ENCODE measurements at regions not wholly inside any gene's neighbourhood (a gene's known extent, or its start where the extent isn't known, plus 50 kb on each side); places are given as distances from the start of the nearest gene placed in this dataset.

GRCh38 chr1:168422203-168422847 lies 121.5 kb downstream of the XCL2 start:
- Histone ChIP-seq H3K27ac (ENCODE audit: low read length) (no peak overlapping the region), H3K36me3 (ENCODE audit: control insufficient read depth in 2 of 2, insufficient read depth in 2 of 2, low read length in 2 of 2) (no peaks in the 10 kb centered on the region), H3K9me3 (ENCODE audit: control insufficient read depth in 2 of 2, low read length in 2 of 2) (no peaks in the 10 kb centered on the region)

DNA sequence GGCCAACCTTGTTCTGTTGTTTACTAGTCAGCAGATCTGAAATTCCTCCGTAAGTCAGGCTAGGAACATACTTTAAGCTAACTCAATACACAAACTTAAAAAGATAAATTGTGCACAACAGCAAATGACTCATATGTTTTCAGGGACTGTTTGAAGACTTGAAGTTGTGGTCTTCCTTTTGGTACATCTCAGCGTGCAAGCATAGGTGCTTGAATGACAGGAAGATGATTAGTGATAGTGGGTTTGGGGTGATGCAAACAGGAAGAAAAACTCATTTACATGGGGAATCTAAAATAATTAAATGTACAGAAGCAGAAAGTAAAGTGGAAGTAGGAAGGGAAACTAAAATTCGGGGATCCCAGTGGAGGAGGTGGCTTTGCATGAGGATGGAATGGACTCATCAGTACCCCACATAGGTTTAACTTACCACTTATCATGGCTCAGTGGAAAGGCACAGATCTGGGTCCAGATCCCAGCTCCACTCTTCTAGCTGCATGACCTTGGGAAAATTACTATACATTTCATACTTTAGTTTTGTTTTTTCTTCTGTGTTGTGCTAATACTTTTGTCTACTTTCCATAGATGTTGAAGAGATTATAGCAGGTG lies 122.3 kb downstream of the XCL2 start:
- Histone ChIP-seq H3K4me3 (ENCODE audit: low read length in 2 of 2) (no peak overlapping the region), H3K9me3 (ENCODE audit: control insufficient read depth in 2 of 2, low read length in 2 of 2) (no peaks in the 10 kb centered on the region), H3K27me3 (ENCODE audit: control insufficient read depth in 1 of 2, insufficient read depth in 2 of 2, low read length in 2 of 2) (no peaks in the 10 kb centered on the region), H3K27ac (ENCODE audit: low read length) (no peak overlapping the region), H3K9ac (ENCODE audit: low read length in 2 of 2) (no peak overlapping the region), H3K36me3 (ENCODE audit: control insufficient read depth in 2 of 2, insufficient read depth in 2 of 2, low read length in 2 of 2) (no peaks in the 10 kb centered on the region), H3K4me1 (ENCODE audit: control insufficient read depth, insufficient read depth, low read length) (peaks cover 11% of the 10 kb centered on the region)

More at GRCh38 chr1:168422203-168422847, 121.5 kb downstream of the XCL2 start:
- Histone ChIP-seq H3K27me3 (ENCODE audit: control insufficient read depth in 1 of 2, insufficient read depth in 2 of 2, low read length in 2 of 2) (no peaks in the 10 kb centered on the region), H3K4me3 (ENCODE audit: low read length in 2 of 2) (no peak overlapping the region), H3K4me1 (ENCODE audit: control insufficient read depth, insufficient read depth, low read length) (peaks cover 19% of the 10 kb centered on the region), H3K9ac (ENCODE audit: low read length in 2 of 2) (no peak overlapping the region)

- Histone ChIP-seq H3K9me3 (ENCODE audit: control insufficient read depth in 2 of 2, low read length in 2 of 2) (no peaks in the 10 kb centered on the region), H3K4me1 (ENCODE audit: control insufficient read depth, insufficient read depth, low read length) (peaks cover 3% of the 10 kb centered on the region), H3K27me3 (ENCODE audit: control insufficient read depth in 1 of 2, insufficient read depth in 2 of 2, low read length in 2 of 2) (no peaks in the 10 kb centered on the region), H3K27ac (ENCODE audit: low read length) (no peak overlapping the region), H3K4me3 (ENCODE audit: low read length in 2 of 2) (no peak overlapping the region), H3K36me3 (ENCODE audit: control insufficient read depth in 2 of 2, insufficient read depth in 2 of 2, low read length in 2 of 2) (no peaks in the 10 kb centered on the region), H3K9ac (ENCODE audit: low read length in 2 of 2) (no peak overlapping the region)
Observed at GRCh38 chr1:168420177-168420576, 123.6 kb downstream of the XCL2 start.

- H3K27ac ChIP-seq (ENCODE audit: low read length), result no peak overlapping the region
- H3K36me3 ChIP-seq (ENCODE audit: control insufficient read depth in 2 of 2, insufficient read depth in 2 of 2, low read length in 2 of 2), result no peaks in the 10 kb centered on the region
- no peak overlapping the region for H3K4me3 ChIP-seq (ENCODE audit: low read length in 2 of 2)
- H3K4me1 ChIP-seq (ENCODE audit: control insufficient read depth, insufficient read depth, low read length), result peaks cover 3% of the 10 kb centered on the region
- no peaks in the 10 kb centered on the region for H3K27me3 ChIP-seq (ENCODE audit: control insufficient read depth in 1 of 2, insufficient read depth in 2 of 2, low read length in 2 of 2)
- no peak overlapping the region for H3K9ac ChIP-seq (ENCODE audit: low read length in 2 of 2)
- H3K9me3 ChIP-seq (ENCODE audit: control insufficient read depth in 2 of 2, low read length in 2 of 2), result no peaks in the 10 kb centered on the region
Observed at GRCh38 chr1:168419736-168420135, 124.1 kb downstream of the XCL2 start.

GRCh38 chr1:168416220-168416619 lies 127.6 kb downstream of the XCL2 start:
- H3K4me3 ChIP-seq (ENCODE audit: low read length in 2 of 2), result no peak overlapping the region
- H3K4me1 ChIP-seq (ENCODE audit: control insufficient read depth, insufficient read depth, low read length), result no peaks in the 10 kb centered on the region
- H3K36me3 ChIP-seq (ENCODE audit: control insufficient read depth in 2 of 2, insufficient read depth in 2 of 2, low read length in 2 of 2), result no peaks in the 10 kb centered on the region
- H3K9ac ChIP-seq (ENCODE audit: low read length in 2 of 2), result no peak overlapping the region
- no peaks in the 10 kb centered on the region for H3K27me3 ChIP-seq (ENCODE audit: control insufficient read depth in 1 of 2, insufficient read depth in 2 of 2, low read length in 2 of 2)
- H3K27ac ChIP-seq (ENCODE audit: low read length), result no peak overlapping the region
- H3K9me3 ChIP-seq (ENCODE audit: control insufficient read depth in 2 of 2, low read length in 2 of 2), result no peaks in the 10 kb centered on the region

DNA sequence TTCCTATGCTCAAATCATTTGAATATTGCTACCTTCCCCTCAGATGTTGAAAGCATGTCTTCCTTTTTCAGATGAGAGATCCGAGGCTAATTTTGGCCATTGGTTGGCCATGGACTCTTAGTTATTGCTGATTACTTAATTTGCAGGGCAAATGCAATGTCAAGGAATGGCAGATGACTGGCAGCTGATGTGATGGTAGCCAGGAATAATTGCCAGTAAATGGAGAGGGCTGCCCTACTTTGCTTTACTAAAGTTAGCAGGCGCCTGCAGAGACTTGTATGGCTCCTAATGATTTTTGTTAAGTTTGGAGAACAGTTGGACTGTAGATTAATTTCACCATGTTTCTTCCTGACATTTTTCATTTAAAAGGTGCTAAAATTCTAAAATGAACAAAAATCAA lies 128.9 kb downstream of the XCL2 start:
- H3K9me3 ChIP-seq (ENCODE audit: control insufficient read depth in 2 of 2, low read length in 2 of 2), result no peaks in the 10 kb centered on the region
- no peak overlapping the region for H3K9ac ChIP-seq (ENCODE audit: low read length in 2 of 2)
- no peak overlapping the region for H3K27ac ChIP-seq (ENCODE audit: low read length)
- no peak overlapping the region for H3K4me3 ChIP-seq (ENCODE audit: low read length in 2 of 2)
- no peaks in the 10 kb centered on the region for H3K27me3 ChIP-seq (ENCODE audit: control insufficient read depth in 1 of 2, insufficient read depth in 2 of 2, low read length in 2 of 2)
- H3K4me1 ChIP-seq (ENCODE audit: control insufficient read depth, insufficient read depth, low read length), result no peaks in the 10 kb centered on the region
- no peaks in the 10 kb centered on the region for H3K36me3 ChIP-seq (ENCODE audit: control insufficient read depth in 2 of 2, insufficient read depth in 2 of 2, low read length in 2 of 2)

DNA sequence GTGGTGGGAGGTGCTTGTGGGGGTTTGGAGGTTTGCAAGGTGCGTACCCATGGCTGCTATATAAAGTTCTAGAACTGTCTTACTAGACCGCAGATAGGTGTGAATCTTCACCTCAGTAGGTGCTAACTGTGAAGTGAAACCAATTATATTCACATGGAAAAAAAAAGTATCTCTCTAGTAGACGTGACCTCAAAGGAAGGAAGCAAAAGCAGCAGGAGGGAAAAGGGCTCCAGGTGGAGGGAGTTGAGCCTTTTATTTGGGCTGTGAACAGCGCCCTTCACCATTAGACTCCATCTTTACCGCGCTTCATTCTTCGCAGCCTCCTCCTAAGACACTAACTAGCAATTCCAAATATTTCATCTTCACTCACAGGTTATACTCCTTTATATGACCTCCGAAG lies 129.8 kb downstream of the TBX19 start:
- Histone ChIP-seq H3K4me1 (ENCODE audit: control insufficient read depth, insufficient read depth, low read length) (no peaks in the 10 kb centered on the region), H3K9me3 (ENCODE audit: control insufficient read depth in 2 of 2, low read length in 2 of 2) (no peaks in the 10 kb centered on the region), H3K4me3 (ENCODE audit: low read length in 2 of 2) (no peak overlapping the region)

GRCh38 chr1:168408884-168409283 lies 128.2 kb downstream of the TBX19 start:
- Histone ChIP-seq H3K9me3 (ENCODE audit: control insufficient read depth in 2 of 2, low read length in 2 of 2) (no peaks in the 10 kb centered on the region), H3K9ac (ENCODE audit: low read length in 2 of 2) (no peak overlapping the region), H3K27ac (ENCODE audit: low read length) (no peak overlapping the region), H3K4me1 (ENCODE audit: control insufficient read depth, insufficient read depth, low read length) (no peaks in the 10 kb centered on the region), H3K36me3 (ENCODE audit: control insufficient read depth in 2 of 2, insufficient read depth in 2 of 2, low read length in 2 of 2) (no peaks in the 10 kb centered on the region), H3K27me3 (ENCODE audit: control insufficient read depth in 1 of 2, insufficient read depth in 2 of 2, low read length in 2 of 2) (no peaks in the 10 kb centered on the region), H3K4me3 (ENCODE audit: low read length in 2 of 2) (no peak overlapping the region)

More for the DNA sequence above, 129.8 kb downstream of the TBX19 start:
- no peaks in the 10 kb centered on the region for H3K36me3 ChIP-seq (ENCODE audit: control insufficient read depth in 2 of 2, insufficient read depth in 2 of 2, low read length in 2 of 2)
- H3K27me3 ChIP-seq (ENCODE audit: control insufficient read depth in 1 of 2, insufficient read depth in 2 of 2, low read length in 2 of 2), result no peaks in the 10 kb centered on the region
- H3K9ac ChIP-seq (ENCODE audit: low read length in 2 of 2), result no peak overlapping the region
- H3K27ac ChIP-seq (ENCODE audit: low read length), result no peak overlapping the region

DNA sequence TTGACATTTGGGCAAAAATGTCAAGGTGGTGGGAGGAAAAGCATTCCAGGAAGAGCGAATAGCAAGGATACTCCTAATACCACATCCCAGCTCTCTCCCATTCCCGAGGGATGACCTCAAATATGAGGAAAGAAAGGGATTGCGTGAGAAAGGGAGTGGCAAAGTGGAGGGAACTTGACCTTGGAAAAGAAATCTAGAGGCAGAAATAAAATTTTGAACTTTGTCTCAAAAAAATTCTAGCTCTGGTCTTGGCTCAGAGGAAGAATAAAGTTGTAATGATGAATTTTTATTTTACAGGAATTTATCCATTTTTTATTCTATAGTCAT lies 127.8 kb downstream of the TBX19 start:
- Histone ChIP-seq H3K4me3 (ENCODE audit: low read length in 2 of 2) (no peak overlapping the region), H3K27ac (ENCODE audit: low read length) (no peak overlapping the region), H3K9me3 (ENCODE audit: control insufficient read depth in 2 of 2, low read length in 2 of 2) (no peaks in the 10 kb centered on the region), H3K36me3 (ENCODE audit: control insufficient read depth in 2 of 2, insufficient read depth in 2 of 2, low read length in 2 of 2) (no peaks in the 10 kb centered on the region), H3K9ac (ENCODE audit: low read length in 2 of 2) (no peak overlapping the region), H3K27me3 (ENCODE audit: control insufficient read depth in 1 of 2, insufficient read depth in 2 of 2, low read length in 2 of 2) (no peaks in the 10 kb centered on the region), H3K4me1 (ENCODE audit: control insufficient read depth, insufficient read depth, low read length) (no peaks in the 10 kb centered on the region)

DNA sequence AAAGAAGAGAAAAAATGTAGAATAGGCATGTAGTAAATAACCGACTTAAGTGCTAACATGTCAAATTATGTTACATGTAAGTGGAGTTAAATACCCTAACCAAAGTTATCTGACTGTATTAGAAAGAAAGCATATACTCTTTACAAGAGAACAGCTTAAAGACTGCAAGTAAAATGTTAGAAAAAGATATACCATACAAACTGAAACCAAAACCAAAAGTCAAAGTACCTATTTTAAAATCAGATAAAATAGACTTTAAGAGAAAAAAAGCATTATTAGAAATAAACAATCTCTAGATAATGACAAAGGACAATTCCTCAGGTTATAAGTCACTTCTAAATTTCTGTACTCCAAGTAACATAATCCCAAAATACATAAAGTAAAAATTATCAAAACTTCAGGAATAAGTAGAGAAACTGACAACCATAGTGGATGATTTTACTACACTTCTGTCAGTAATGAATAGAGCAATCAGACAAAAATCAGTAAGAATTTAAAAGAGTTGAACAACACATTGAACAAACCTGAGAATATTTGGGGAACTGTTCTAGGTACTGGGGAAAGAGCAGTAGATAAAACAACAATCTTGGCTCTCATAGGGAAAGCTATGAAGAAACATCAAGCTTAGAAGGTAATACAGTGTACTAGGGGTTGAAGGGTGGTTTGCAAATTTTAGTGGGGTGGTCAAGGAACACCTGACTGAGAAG lies 127.3 kb downstream of the TBX19 start:
- Histone ChIP-seq H3K27me3 (ENCODE audit: control insufficient read depth in 1 of 2, insufficient read depth in 2 of 2, low read length in 2 of 2) (no peaks in the 10 kb centered on the region), H3K4me1 (ENCODE audit: control insufficient read depth, insufficient read depth, low read length) (no peaks in the 10 kb centered on the region), H3K4me3 (ENCODE audit: low read length in 2 of 2) (no peak overlapping the region), H3K36me3 (ENCODE audit: control insufficient read depth in 2 of 2, insufficient read depth in 2 of 2, low read length in 2 of 2) (no peaks in the 10 kb centered on the region), H3K9me3 (ENCODE audit: control insufficient read depth in 2 of 2, low read length in 2 of 2) (no peaks in the 10 kb centered on the region), H3K27ac (ENCODE audit: low read length) (no peak overlapping the region), H3K9ac (ENCODE audit: low read length in 2 of 2) (no peak overlapping the region)

Data from stomach smooth muscle (tissue), 2 donors.